ENCODE measurements at regions not wholly inside any gene's neighbourhood (a gene's known extent, or its start where the extent isn't known, plus 50 kb on each side); places are given as distances from the start of the nearest gene placed in this dataset.

DNA sequence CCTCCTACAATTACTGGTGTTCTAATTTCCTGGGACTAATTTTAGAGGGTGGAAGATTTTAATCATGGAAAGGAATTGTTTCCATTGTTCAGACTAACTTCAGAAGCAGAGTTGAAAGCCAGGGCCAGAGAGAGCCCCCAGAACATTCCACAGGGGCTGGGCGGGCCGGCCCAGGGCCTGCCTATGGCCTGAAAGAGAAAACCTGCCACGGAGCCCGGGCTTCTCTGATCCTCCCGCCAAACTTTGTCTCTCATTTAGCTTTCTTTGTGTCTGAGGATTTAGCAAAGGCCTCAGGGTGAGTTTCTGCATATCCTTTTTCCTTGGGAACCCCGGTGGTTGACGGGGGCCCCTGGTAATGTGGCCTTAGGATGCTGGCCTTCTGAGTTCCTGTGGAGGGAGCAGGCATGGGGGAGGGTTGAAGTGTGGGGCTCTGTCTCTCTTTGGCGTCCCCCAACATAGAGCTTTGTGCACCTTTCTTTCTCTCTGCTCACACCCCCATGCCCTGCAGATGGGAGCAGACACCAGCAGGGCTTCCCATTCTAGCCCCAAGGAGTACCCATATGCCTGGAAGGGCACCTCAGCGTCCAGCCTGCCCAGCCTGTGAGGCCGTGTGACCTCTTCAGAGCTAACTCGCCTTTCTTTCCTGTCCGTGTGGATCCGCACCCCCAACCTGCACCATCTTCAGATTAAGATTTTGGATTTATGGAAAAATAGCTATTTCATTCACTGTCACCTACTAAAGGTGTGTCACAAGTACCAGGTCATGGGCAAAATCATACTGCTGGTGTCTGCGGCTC is 539.5 kb downstream of the FGF9 start:
- in situ Hi-C loops (cut with HindIII; ENCODE audit: low sequenced_read_pairs) = loop anchor here (25.0 kb wide), 1 partner anchor 148 kb away; no protein-coding TSS in a partner anchor

DNA sequence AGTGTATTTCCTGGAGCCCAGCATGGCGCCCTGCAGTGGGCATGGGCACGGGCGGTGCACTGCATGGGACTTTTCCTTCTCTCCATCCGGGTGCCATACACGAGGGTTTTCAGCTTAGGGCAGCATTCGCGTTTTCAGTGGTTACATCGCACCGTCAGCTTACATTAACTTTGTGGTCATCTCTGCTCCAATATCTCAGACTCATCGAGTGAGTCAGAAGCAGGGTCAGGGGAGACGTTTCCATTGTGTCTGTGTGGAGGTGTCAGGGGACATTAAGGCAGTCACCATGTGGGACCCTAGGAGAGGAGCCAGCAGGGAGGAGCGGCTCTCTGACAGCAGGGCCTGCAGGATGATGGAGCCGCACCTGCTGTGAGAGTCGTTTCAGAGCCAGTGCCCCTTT is 541.0 kb downstream of the FGF9 start:
- in situ Hi-C loops (cut with HindIII; ENCODE audit: low sequenced_read_pairs) = loop anchor here (25.0 kb wide), 1 partner anchor 150 kb away; no protein-coding TSS in a partner anchor

GRCh38 chr13:22212576-22212975 is 541.7 kb downstream of the FGF9 start:
- in situ Hi-C loops (cut with HindIII; ENCODE audit: low sequenced_read_pairs) = loop anchor here (25.0 kb wide), 1 partner anchor 150 kb away; no protein-coding TSS in a partner anchor

- in situ Hi-C loops (cut with HindIII; ENCODE audit: low sequenced_read_pairs) = loop anchor here (25.0 kb wide), 1 partner anchor 152 kb away; no protein-coding TSS in a partner anchor
These were observed 543.3 kb downstream of the FGF9 start for GRCh38 chr13:22214184-22214583.

DNA sequence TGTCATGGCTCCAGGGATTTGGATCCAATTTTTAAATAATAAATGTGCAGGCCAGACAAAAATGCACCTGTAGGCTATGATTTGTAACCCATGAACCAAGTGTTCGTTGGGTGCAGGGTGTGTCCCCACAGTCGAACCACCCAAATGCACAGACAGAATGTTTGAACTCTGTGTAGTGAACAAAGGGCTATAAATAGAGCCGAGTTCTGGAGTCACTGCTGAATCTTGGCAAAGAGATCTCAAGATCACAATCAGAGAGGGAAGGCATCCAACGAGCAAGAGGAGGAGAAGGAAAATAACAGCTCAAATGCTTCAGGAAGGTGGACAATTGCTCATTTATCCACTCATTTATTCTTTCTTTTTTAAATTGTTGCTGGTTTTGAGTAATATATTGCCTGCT is 547.9 kb downstream of the FGF9 start:
- in situ Hi-C loops (cut with HindIII; ENCODE audit: low sequenced_read_pairs) = loop anchor here (25.0 kb wide), 1 partner anchor 156 kb away; no protein-coding TSS in a partner anchor

GRCh38 chr13:22219709-22220108 is 548.8 kb downstream of the FGF9 start:
- in situ Hi-C loops (cut with HindIII; ENCODE audit: low sequenced_read_pairs) = loop anchor here (25.0 kb wide), 1 partner anchor 157 kb away; no protein-coding TSS in a partner anchor

- in situ Hi-C loops (cut with HindIII; ENCODE audit: low sequenced_read_pairs) = loop anchor here (25.0 kb wide), 1 partner anchor 158 kb away; no protein-coding TSS in a partner anchor
These were observed 549.6 kb downstream of the FGF9 start for GRCh38 chr13:22220151-22221135.

DNA sequence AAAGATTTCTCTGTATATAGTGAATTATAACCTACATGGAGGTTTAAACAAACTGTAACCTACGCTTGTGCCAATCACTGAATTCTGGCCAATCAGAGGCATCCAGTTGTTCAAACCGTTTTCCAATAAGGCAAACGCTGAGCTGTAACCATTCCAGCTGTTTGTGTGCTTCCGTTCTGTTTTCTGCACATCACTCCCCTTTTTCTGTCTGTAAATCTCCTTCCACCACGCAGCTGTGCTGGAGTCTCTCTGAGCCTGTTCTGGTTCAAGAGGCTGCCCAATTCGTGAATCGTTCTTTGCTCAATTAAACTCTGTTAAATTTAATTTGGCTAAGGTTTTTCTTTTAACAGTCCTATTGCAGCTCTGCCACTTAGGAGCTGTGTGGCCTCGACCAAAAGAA is 552.5 kb downstream of the FGF9 start:
- in situ Hi-C loops (cut with HindIII; ENCODE audit: low sequenced_read_pairs) = loop anchor here (25.0 kb wide), 1 partner anchor 161 kb away; no protein-coding TSS in a partner anchor

DNA sequence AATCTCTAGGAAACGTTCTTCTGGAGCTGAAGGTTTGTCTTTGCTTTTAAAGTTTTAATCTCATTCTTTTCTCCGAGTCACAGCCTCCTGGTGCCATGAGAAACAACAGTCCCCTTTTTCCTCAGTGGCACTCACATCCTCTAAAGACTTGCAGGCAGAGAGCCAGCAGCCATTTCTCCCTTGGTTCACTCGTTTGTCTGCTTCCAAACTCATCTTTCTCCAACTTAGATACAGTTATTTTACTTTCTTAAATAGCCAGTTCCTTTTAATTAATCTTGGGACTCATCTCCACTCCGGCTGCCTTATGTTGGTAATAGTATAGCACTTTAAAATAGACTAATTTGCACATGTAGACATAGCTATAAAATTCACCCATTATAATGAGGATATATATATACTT is 555.2 kb downstream of the FGF9 start:
- in situ Hi-C loops (cut with HindIII; ENCODE audit: low sequenced_read_pairs) = no loop called here

- in situ Hi-C loops (cut with HindIII; ENCODE audit: low sequenced_read_pairs) = no loop called here
These were observed 557.0 kb downstream of the FGF9 start for GRCh38 chr13:22227895-22228294.

- in situ Hi-C loops (cut with HindIII; ENCODE audit: low sequenced_read_pairs) = no loop called here
These were observed 559.0 kb downstream of the FGF9 start for GRCh38 chr13:22229916-22230315.

DNA sequence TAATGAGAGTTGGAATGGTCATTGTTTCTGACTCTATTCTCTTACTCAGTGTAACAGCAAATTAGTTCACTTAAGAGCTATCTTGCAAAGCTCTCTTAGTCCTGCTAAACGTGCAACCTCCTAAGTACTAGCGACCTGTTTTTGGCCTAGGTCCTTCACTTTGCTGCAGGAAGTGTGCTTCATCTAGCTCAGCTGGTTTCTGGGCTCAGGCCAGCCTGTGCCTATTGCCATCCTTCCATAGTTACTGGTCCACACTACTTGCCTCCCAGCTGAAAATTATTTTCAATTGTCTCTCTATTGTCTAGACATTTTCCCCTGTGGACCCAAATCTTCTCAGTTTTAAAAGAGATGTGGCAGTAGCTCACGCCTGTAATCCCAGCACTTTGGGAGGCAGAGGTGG is 561.3 kb downstream of the FGF9 start:
- in situ Hi-C loops (cut with HindIII; ENCODE audit: low sequenced_read_pairs) = no loop called here

DNA sequence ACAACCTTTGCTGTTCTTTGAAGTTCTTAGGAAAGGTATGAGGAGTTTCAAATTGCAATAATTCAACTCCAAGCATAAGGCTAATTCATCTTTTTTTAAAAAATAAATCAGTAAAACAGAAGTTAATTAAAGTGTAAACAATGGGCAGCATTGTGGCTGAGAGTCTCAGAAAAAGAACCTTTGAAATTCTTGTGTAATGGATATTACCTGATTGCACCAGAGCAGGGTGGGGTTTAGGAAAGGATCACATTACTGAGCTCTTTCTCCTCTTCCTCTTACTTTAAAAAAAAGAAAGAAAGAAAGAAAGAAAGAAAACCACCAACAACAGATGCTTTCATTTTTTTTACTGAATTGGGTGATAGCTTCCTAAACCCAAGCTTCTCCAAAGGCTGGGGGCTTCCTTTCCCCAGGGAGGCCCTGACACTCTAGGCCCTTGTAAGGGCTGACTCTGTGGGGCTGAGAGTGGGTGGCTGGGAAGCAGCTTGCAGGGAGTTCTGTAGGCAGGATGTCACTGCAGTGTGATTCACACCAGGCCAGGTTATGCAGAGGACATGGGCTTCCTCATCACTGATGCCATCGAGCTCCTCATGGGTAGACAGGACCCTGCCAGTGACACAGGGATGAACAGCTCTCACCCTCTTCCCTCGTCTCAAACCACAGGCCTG is 564.5 kb downstream of the FGF9 start:
- in situ Hi-C loops (cut with HindIII; ENCODE audit: low sequenced_read_pairs) = no loop called here

- in situ Hi-C loops (cut with HindIII; ENCODE audit: low sequenced_read_pairs) = no loop called here
These were observed 565.0 kb downstream of the FGF9 start for GRCh38 chr13:22235950-22236290.

- in situ Hi-C loops (cut with HindIII; ENCODE audit: low sequenced_read_pairs) = no loop called here
These were observed 567.4 kb downstream of the FGF9 start for GRCh38 chr13:22238269-22238668.

- in situ Hi-C loops (cut with HindIII; ENCODE audit: low sequenced_read_pairs) = no loop called here
These were observed 569.8 kb downstream of the FGF9 start for GRCh38 chr13:22240716-22241115.

DNA sequence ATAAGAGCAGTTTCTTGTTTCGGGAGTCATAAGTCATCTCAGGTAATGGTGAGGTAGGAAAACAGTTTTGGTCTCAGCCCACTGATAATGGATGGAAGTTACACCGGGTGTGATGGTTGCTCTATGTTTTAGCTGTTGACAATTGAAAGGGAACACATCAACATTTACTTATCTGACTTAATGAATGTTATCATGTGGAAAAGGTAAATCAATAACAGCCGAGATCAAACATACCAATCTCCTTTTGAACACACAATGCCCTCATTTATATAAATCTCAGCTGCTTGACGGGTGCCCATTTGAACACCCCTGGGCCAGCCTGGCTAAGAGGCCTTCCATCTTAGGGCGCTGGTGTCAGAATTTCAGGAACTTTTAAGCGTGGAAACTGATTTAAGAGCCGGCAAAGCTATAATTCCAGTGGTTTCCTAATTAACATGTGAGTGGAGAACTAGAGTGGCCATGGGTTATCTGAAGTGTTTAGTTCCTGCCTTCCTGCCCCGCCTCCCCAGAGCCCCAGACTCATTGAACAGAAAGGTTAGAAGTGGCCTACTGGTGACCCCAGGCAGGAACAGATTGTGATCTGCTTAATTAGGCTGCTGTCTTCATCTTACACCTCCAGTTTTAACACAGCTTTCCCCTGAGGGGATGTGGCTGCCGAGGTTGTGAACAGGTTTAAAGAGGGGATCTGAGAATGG is 572.7 kb downstream of the FGF9 start:
- in situ Hi-C loops (cut with HindIII; ENCODE audit: low sequenced_read_pairs) = no loop called here

DNA sequence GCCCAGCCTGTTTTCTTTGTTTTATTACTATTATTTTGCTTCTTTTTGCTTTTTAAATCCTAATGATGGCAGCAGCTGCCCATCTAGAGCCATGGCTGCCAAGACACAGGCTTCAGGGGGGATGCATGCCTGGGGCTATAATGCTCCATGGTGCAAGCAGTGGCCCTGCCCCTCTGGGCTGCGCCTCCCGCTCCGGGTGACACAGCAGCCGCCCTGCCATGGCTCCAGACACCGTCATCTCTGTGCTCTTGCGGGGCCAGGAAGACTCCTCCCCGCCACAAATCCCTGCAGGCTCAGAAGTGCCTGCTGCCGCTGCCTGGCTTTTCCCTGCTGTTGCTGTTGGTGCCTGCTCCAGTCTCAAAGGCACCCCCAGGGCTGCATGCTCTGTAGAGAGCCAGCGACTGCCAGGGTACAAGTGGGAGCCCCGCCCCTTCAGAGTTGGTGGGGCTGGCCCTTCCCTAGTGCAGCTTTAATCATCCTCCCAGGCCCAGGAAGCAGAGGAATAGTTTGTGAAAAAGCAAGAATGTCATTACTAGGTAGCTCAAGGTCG is 581.5 kb downstream of the FGF9 start:
- in situ Hi-C loops (cut with HindIII; ENCODE audit: low sequenced_read_pairs) = no loop called here

DNA sequence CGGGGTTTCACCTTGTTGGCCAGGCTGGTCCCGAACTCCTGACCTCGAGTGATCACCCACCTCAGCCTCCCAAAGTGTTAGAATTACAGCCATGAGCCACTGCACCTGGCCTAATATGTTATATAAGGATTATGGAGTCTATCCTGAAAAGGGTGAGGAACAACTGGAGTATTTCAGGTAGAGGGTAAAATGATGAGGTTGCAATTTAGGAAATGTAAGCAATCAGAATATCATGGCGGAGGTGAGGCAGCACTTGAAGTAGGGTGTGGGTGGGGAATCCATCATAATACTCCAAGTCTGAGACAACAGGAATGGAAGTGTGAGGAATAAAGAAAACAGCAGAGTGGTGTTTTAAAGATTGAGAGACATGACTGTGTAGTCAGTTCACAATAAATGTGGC is 582.2 kb downstream of the FGF9 start:
- in situ Hi-C loops (cut with HindIII; ENCODE audit: low sequenced_read_pairs) = no loop called here

- in situ Hi-C loops (cut with HindIII; ENCODE audit: low sequenced_read_pairs) = no loop called here
These were observed 585.3 kb downstream of the FGF9 start for GRCh38 chr13:22256111-22256639.

Data from DLD1 (cell line).